NB4 (cell line): ENCODE measurements at regions not wholly inside any gene's neighbourhood (a gene's known extent, or its start where the extent isn't known, plus 50 kb on each side); places are given as distances from the start of the nearest gene placed in this dataset.

ENCODE experiments used
- CTCF ChIP-seq: IDR thresholded peaks from one replicate; pipeline ENCODE4 v1.5.1; 2012; ENCODE audit warnings: low read depth, low read length
- MAX ChIP-seq: IDR thresholded peaks from 2 replicates; pipeline ENCODE4 v1.6.1; 2011; ENCODE audit warnings: low read depth, low read length
- MYC ChIP-seq: IDR thresholded peaks from 2 replicates; pipeline ENCODE4 v1.6.1; 2011; ENCODE audit warnings: low read depth, low read length
- POLR2A ChIP-seq: IDR thresholded peaks from 2 replicates; pipeline ENCODE4 v1.6.1; 2011; ENCODE audit warnings: mild to moderate bottlenecking; ENCODE audit not compliant: insufficient read length; ENCODE audit errors: extremely low read depth

- no peak for TF ChIP-seq CTCF
- TF ChIP-seq MAX: no peak
- TF ChIP-seq POLR2A: no peak
- TF ChIP-seq MYC: no peak
These were observed 331.1 kb downstream of the KIF20B start for GRCh38 chr10:90032519-90032918.
